IMR-90 (cell line): ENCODE measurements at regions not wholly inside any gene's neighbourhood (a gene's known extent, or its start where the extent isn't known, plus 50 kb on each side); places are given as distances from the start of the nearest gene placed in this dataset.

ENCODE experiments used
- ATAC-seq: fragments of 200-7000 bp; cut with Tn5 transposase; 2 replicates; pipeline ENCODE4 v1.9.1; 2020; ENCODE audit warnings: low read depth, mild to moderate bottlenecking, moderate library complexity
- BruUV-seq: library from RNA; stranded (reverse); fragments of 400-500 nt; replicated peaks from 2 replicates; lab custom pipeline; 2021; lab: Mats Ljungman, UMichigan
- CTCF ChIA-PET: fragments of 300-600 bp; formaldehyde crosslinking; extraction: SDS; loops from one replicate; lab custom pipeline; 2021; ENCODE audit warnings: antibody characterized with exemption; lab: Yijun Ruan, JAX
- POLR2A ChIA-PET: fragments of 300-600 bp; sonication (Branson Sonifier 250); formaldehyde crosslinking; loops from one replicate; lab custom pipeline; 2022; ENCODE audit warnings: antibody characterized with exemption; ENCODE audit not compliant: unreplicated experiment; lab: Charles Lee
- DNase-seq: peaks from one replicate; pipeline ENCODE4 v3.0.0; 2013
- H2AFZ ChIP-seq: replicated peaks from 2 replicates; pipeline ENCODE3; 2013; ENCODE audit warnings: low read length, mild to moderate bottlenecking; ENCODE audit not compliant: poor library complexity
- H2AK5ac ChIP-seq: 2 replicates; pipeline ENCODE4 v1.6.1; 2013; ENCODE audit warnings: low read depth, low read length, inconsistent platforms
- H2AK9ac ChIP-seq: replicated peaks from 2 replicates; pipeline ENCODE3; 2013; ENCODE audit warnings: mild to moderate bottlenecking, low read depth, low read length, moderate library complexity; ENCODE audit not compliant: poor library complexity
- H2BK120ac ChIP-seq: 2 replicates; pipeline ENCODE4 v1.6.1; 2013; ENCODE audit warnings: low read depth, low read length, inconsistent platforms
- H2BK15ac ChIP-seq: 3 replicates; pipeline ENCODE4 v1.6.1; 2013; ENCODE audit warnings: low read depth, low read length, inconsistent platforms
- H2BK20ac ChIP-seq: 2 replicates; pipeline ENCODE4 v1.6.1; 2013; ENCODE audit warnings: low read depth, mild to moderate bottlenecking, inconsistent platforms, low read length, moderate library complexity
- H2BK5ac ChIP-seq: 2 replicates; pipeline ENCODE4 v1.6.1; 2013; ENCODE audit warnings: mild to moderate bottlenecking, low read depth, low read length, inconsistent platforms; ENCODE audit not compliant: poor library complexity, severe bottlenecking
- H3K14ac ChIP-seq: replicated peaks from 2 replicates; pipeline ENCODE4 v1.6.1; 2013; ENCODE audit warnings: low read depth, low read length, inconsistent platforms
- H3K18ac ChIP-seq: 2 replicates; pipeline ENCODE4 v1.6.1; 2013; ENCODE audit warnings: low read depth, low read length, control low read depth
- H3K23ac ChIP-seq: 2 replicates; pipeline ENCODE4 v1.6.1; 2013; ENCODE audit warnings: low read depth, low read length, inconsistent platforms
- H3K27ac ChIP-seq: 2 replicates; pipeline ENCODE4 v1.5.1; 2013; ENCODE audit warnings: mild to moderate bottlenecking, control low read depth, low read length; ENCODE audit not compliant: insufficient read depth
- H3K27me3 ChIP-seq: 2 replicates; pipeline ENCODE4 v1.6.1; 2013; ENCODE audit warnings: low read length; ENCODE audit not compliant: control insufficient read depth, insufficient read depth
- H3K36me3 ChIP-seq: 2 replicates; pipeline ENCODE4 v1.6.1; 2013; ENCODE audit warnings: low read length, mixed read lengths; ENCODE audit not compliant: control insufficient read depth, insufficient read depth
- H3K4ac ChIP-seq: 2 replicates; pipeline ENCODE4 v1.6.1; 2013; ENCODE audit warnings: low read depth, low read length, inconsistent platforms
- H3K4me1 ChIP-seq: 2 replicates; pipeline ENCODE4 v1.6.1; 2013; ENCODE audit warnings: low read length, mixed read lengths; ENCODE audit not compliant: control insufficient read depth, insufficient read depth
- H3K4me2 ChIP-seq: 2 replicates; pipeline ENCODE4 v1.6.1; 2013; ENCODE audit warnings: low read depth, mild to moderate bottlenecking, control low read depth, low read length, moderate library complexity
- H3K4me3 ChIP-seq: 2 replicates; pipeline ENCODE4 v1.5.1; 2013; ENCODE audit warnings: low read depth, mild to moderate bottlenecking, control low read depth, low read length, moderate library complexity; ENCODE audit not compliant: insufficient read depth
- H3K56ac ChIP-seq: 2 replicates; pipeline ENCODE4 v1.6.1; 2013; ENCODE audit warnings: low read length, inconsistent platforms; ENCODE audit not compliant: insufficient read depth; ENCODE audit errors: extremely low read depth
- H3K79me1 ChIP-seq, 2 experiments: 2 replicates each; pipeline ENCODE4 v1.6.1; 2013; ENCODE audit warnings: low read length in 2 of 2, inconsistent platforms in 1 of 2, low read depth in 1 of 2
- H3K9ac ChIP-seq: 2 replicates; pipeline ENCODE4 v1.6.1; 2013; ENCODE audit warnings: low read depth, low read length, control low read depth
- H3K9me1 ChIP-seq: 2 replicates; pipeline ENCODE4 v1.6.1; 2013; ENCODE audit warnings: low read length, inconsistent platforms; ENCODE audit not compliant: insufficient read depth
- H3K9me3 ChIP-seq: 2 replicates; pipeline ENCODE4 v1.6.1; 2013; ENCODE audit warnings: low read length; ENCODE audit not compliant: control insufficient read depth, insufficient read depth
- H4K20me1 ChIP-seq: 2 replicates; pipeline ENCODE4 v1.6.1; 2013; ENCODE audit warnings: low read length, inconsistent platforms; ENCODE audit not compliant: insufficient read depth
- H4K5ac ChIP-seq: 2 replicates; pipeline ENCODE4 v1.6.1; 2013; ENCODE audit warnings: mild to moderate bottlenecking, low read depth, low read length, control low read depth
- H4K8ac ChIP-seq, 2 experiments: 2 replicates each; pipeline ENCODE4 v1.6.1; 2013; ENCODE audit warnings: low read depth in 2 of 2, low read length in 2 of 2, control low read depth in 1 of 2, inconsistent platforms in 1 of 2
- H4K91ac ChIP-seq: 2 replicates; pipeline ENCODE4 v1.6.1; 2013; ENCODE audit warnings: low read depth, low read length, inconsistent platforms; ENCODE audit not compliant: insufficient read depth
- BHLHE40 ChIP-seq: fragments of 150-350 bp; IDR thresholded peaks from 2 replicates; pipeline ENCODE4 v1.6.1; 2016; ENCODE audit warnings: mild to moderate bottlenecking, low read depth, low read length
- CHD1 ChIP-seq: IDR thresholded peaks from 2 replicates; pipeline ENCODE4 v1.6.1; 2012; ENCODE audit warnings: low read depth, low read length, improper control_type of control experiment
- MAZ ChIP-seq: IDR thresholded peaks from 2 replicates; pipeline ENCODE4 v1.6.1; 2012; ENCODE audit warnings: low read depth, mild to moderate bottlenecking, low read length, improper control_type of control experiment, moderate library complexity, borderline replicate concordance
- SMC3 ChIP-seq: fragments of 150-350 bp; IDR thresholded peaks from 2 replicates; pipeline ENCODE4 v1.6.1; 2016; ENCODE audit warnings: low read depth, mild to moderate bottlenecking, antibody characterized with exemption, low read length, moderate library complexity
- WGBS, 2 experiments: methylation state at CpG; one replicate each; pipeline versions ENCODE4 v1.1.5 to v1.1.7; 2013; ENCODE audit warnings: missing lambda C conversion rate in 2 of 2; ENCODE audit not compliant: insufficient read length in 1 of 2; ENCODE audit errors: extremely low coverage in 2 of 2; 5-methylcytosine and 5-hydroxymethylcytosine counted together
- dilution Hi-C: fragments of 300-500 bp; cut with HindIII; formaldehyde crosslinking; loops from one replicate; pipeline ENCODE4 v1.14.3; 2018; ENCODE audit warnings: low sequenced_read_pairs; ENCODE audit not compliant: unreplicated experiment
- in situ Hi-C: fragments of 300-500 bp; cut with MboI; formaldehyde crosslinking; loops from 3 replicates; pipeline ENCODE4 v1.14.3; 2019; ENCODE audit warnings: low sequenced_read_pairs, inconsistent platforms, mixed read lengths
- intact Hi-C: fragments of 100-400 bp; cut with micrococcal nuclease; formaldehyde crosslinking; loops from 2 replicates; pipeline ENCODE4 v1.10.0; 2022
- TF ChIP-seq, protein P1 (sequence below): fragments of 150-350 bp; IDR thresholded peaks from 2 replicates; pipeline ENCODE4 v1.6.1; 2016; ENCODE audit warnings: low read depth, mild to moderate bottlenecking, low read length, moderate library complexity, borderline replicate concordance

GRCh38 chr4:73344106-73344505, 60.0 kb upstream of the ALB start:
- no peak overlapping the region for H3K27ac ChIP-seq
- H2BK120ac ChIP-seq: no peak overlapping the region
- no peaks in the 10 kb centered on the region; the same call in none of the 2 replicates for H3K27me3 ChIP-seq
- H4K5ac ChIP-seq: no peak overlapping the region
- no peak overlapping the region for H3K18ac ChIP-seq
- no peak overlapping the region for H3K23ac ChIP-seq
- ATAC-seq: no peak
- CTCF ChIA-PET: no interaction called here
- no peak overlapping the region for H4K8ac ChIP-seq
- no peak overlapping the region for H4K91ac ChIP-seq
- H2AFZ ChIP-seq: no peak overlapping the region
- H3K4me2 ChIP-seq: no peak overlapping the region
- no peaks in the 10 kb centered on the region for H3K36me3 ChIP-seq
- no peak for DNase-seq
- H3K9me1 ChIP-seq: no peaks in the 10 kb centered on the region
- dilution Hi-C loops (no loop called here), in situ Hi-C loops (no loop called here), intact Hi-C loops (loop anchor here (5.0 to 10.0 kb wide), 2 partner anchors 108 to 231 kb away; no protein-coding TSS in a partner anchor)
- WGBS, 2 experiments: no CpG with 5 or more reads among the region's 1 CpG
- no TSS peak for BruUV-seq
- no peak overlapping the region for H2BK20ac ChIP-seq
- H3K14ac ChIP-seq: no peak overlapping the region
- no peak overlapping the region for H3K9ac ChIP-seq
- H3K4me1 ChIP-seq: no peaks in the 10 kb centered on the region
- no peak overlapping the region for H3K4ac ChIP-seq
- no peak overlapping the region for H3K4me3 ChIP-seq
- H3K79me1 ChIP-seq: no peaks in the 10 kb centered on the region
- no peak overlapping the region for H2BK5ac ChIP-seq
- TF ChIP-seq, protein P1, sequence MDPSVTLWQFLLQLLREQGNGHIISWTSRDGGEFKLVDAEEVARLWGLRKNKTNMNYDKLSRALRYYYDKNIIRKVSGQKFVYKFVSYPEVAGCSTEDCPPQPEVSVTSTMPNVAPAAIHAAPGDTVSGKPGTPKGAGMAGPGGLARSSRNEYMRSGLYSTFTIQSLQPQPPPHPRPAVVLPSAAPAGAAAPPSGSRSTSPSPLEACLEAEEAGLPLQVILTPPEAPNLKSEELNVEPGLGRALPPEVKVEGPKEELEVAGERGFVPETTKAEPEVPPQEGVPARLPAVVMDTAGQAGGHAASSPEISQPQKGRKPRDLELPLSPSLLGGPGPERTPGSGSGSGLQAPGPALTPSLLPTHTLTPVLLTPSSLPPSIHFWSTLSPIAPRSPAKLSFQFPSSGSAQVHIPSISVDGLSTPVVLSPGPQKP: no peak
- no peak for TF ChIP-seq SMC3
- no peak for TF ChIP-seq MAZ
- no peak for TF ChIP-seq CHD1
- TF ChIP-seq BHLHE40: no peak
- H2BK15ac ChIP-seq: no peak overlapping the region
- H3K56ac ChIP-seq: no peak overlapping the region
- no peaks in the 10 kb centered on the region for H4K20me1 ChIP-seq
- POLR2A ChIA-PET: interaction anchor here (0.6 kb wide), 1 partner anchor 1825 kb away, joined by 3 read pairs; no protein-coding TSS in a partner anchor
- H3K9me3 ChIP-seq: no peaks in the 10 kb centered on the region
- H2AK9ac ChIP-seq: no peak overlapping the region
- no peak overlapping the region for H2AK5ac ChIP-seq
